ENCODE measurements at regions not wholly inside any gene's neighbourhood (a gene's known extent, or its start where the extent isn't known, plus 50 kb on each side); places are given as distances from the start of the nearest gene placed in this dataset.

GRCh38 chr1:228669242-228669585, 66.1 kb upstream of the RHOU start:
- TF ChIP-seq, protein P1, sequence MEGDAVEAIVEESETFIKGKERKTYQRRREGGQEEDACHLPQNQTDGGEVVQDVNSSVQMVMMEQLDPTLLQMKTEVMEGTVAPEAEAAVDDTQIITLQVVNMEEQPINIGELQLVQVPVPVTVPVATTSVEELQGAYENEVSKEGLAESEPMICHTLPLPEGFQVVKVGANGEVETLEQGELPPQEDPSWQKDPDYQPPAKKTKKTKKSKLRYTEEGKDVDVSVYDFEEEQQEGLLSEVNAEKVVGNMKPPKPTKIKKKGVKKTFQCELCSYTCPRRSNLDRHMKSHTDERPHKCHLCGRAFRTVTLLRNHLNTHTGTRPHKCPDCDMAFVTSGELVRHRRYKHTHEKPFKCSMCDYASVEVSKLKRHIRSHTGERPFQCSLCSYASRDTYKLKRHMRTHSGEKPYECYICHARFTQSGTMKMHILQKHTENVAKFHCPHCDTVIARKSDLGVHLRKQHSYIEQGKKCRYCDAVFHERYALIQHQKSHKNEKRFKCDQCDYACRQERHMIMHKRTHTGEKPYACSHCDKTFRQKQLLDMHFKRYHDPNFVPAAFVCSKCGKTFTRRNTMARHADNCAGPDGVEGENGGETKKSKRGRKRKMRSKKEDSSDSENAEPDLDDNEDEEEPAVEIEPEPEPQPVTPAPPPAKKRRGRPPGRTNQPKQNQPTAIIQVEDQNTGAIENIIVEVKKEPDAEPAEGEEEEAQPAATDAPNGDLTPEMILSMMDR (IDR thresholded peaks at IDR 0.05): no peak
- TF ChIP-seq POLR2AphosphoS5 (IDR thresholded peaks at IDR 0.05) (no peak), POLR2A (IDR thresholded peaks at IDR 0.05) (no peak), EP300 (IDR thresholded peaks at IDR 0.05) (no peak)
